Caco-2 (cell line): ENCODE measurements at regions not wholly inside any gene's neighbourhood (a gene's known extent, or its start where the extent isn't known, plus 50 kb on each side); places are given as distances from the start of the nearest gene placed in this dataset.
A peak's percentile ranks its signal among the peaks of the same experiment; 100 is the strongest.

Experiments
- BruUV-seq: library from RNA; stranded (reverse); fragments of 400-500 nt; replicated peaks from 2 replicates; lab custom pipeline; 2021; lab: Mats Ljungman, UMichigan
- CTCF ChIA-PET: fragments of 300-600 bp; sonication (Branson Sonifier 250); formaldehyde crosslinking; loops from one replicate; lab custom pipeline; 2022; ENCODE audit warnings: antibody characterized with exemption; lab: Charles Lee
- POLR2A ChIA-PET: fragments of 300-600 bp; sonication (Branson Sonifier 250); formaldehyde crosslinking; loops from one replicate; lab custom pipeline; 2022; ENCODE audit warnings: antibody characterized with exemption; lab: Charles Lee
- DNase-seq, 2 experiments: peaks; one replicate each; pipeline versions ENCODE4 v3.0.0 to v3.0.0-alpha.2; 2020 to 2022
- H3K27me3 ChIP-seq: replicated peaks from 2 replicates; pipeline ENCODE4 v1.6.0; 2011; ENCODE audit warnings: low read length; ENCODE audit not compliant: control insufficient read depth, insufficient read depth
- H3K36me3 ChIP-seq: 2 replicates; pipeline ENCODE4 v1.5.1; 2011; ENCODE audit warnings: low read length; ENCODE audit not compliant: control insufficient read depth, insufficient read depth
- H3K4me1 ChIP-seq: fragments of 250-450 bp; sonication (Bioruptor Pico); 2 replicates; pipeline ENCODE4 v1.5.1; 2020; ENCODE audit warnings: mild to moderate bottlenecking
- H3K4me3 ChIP-seq: 2 replicates; pipeline ENCODE4 v1.5.1; 2011; ENCODE audit warnings: low read depth, mild to moderate bottlenecking, control low read depth, low read length
- H3K9me3 ChIP-seq: fragments of 250-450 bp; sonication (Bioruptor Pico); 2 replicates; pipeline ENCODE4 v1.5.1; 2020; ENCODE audit warnings: mild to moderate bottlenecking, moderate library complexity
- H3K27ac Mint-ChIP-seq: one replicate; pipeline ENCODE4 v1.8.0; 2022; ENCODE audit warnings: mixed read lengths; ENCODE audit not compliant: unreplicated experiment
- H3K27me3 Mint-ChIP-seq: one replicate; pipeline ENCODE4 v1.8.0; 2022; ENCODE audit warnings: mixed read lengths; ENCODE audit not compliant: insufficient read depth, unreplicated experiment
- H3K36me3 Mint-ChIP-seq: one replicate; pipeline ENCODE4 v1.8.0; 2022; ENCODE audit warnings: mild to moderate bottlenecking, mixed read lengths; ENCODE audit not compliant: insufficient read depth, unreplicated experiment
- H3K4me1 Mint-ChIP-seq: one replicate; pipeline ENCODE4 v1.8.0; 2022; ENCODE audit warnings: low read depth, mixed read lengths; ENCODE audit not compliant: unreplicated experiment
- H3K4me3 Mint-ChIP-seq: one replicate; pipeline ENCODE4 v1.8.0; 2022; ENCODE audit warnings: mild to moderate bottlenecking, moderate library complexity, mixed read lengths; ENCODE audit not compliant: unreplicated experiment
- H3K9me3 Mint-ChIP-seq: one replicate; pipeline ENCODE4 v1.8.0; 2022; ENCODE audit warnings: mixed read lengths; ENCODE audit not compliant: unreplicated experiment
- CTCF ChIP-seq, 2 experiments: fragments of 200-600 bp in 1 of 2; IDR thresholded peaks; 1 replicate in 1 of 2; 2 replicates in 1 of 2; pipeline versions ENCODE4 v1.5.1 to v1.8.0; 2011 to 2022; ENCODE audit warnings: antibody characterized with exemption in 1 of 2, control low read depth in 1 of 2, inconsistent platforms in 1 of 2, low read depth in 1 of 2, low read length in 1 of 2, mild to moderate bottlenecking in 1 of 2, moderate library complexity in 1 of 2; ENCODE audit not compliant: insufficient read depth in 1 of 2, severe bottlenecking in 1 of 2, unreplicated experiment in 1 of 2
- intact Hi-C: fragments of 100-400 bp; cut with micrococcal nuclease; formaldehyde crosslinking; loops from one replicate; pipeline ENCODE4 v1.10.0; 2022; ENCODE audit not compliant: unreplicated experiment

GRCh38 chr14:101411779-101412178 is 149.5 kb upstream of the DIO3 start:
- Histone ChIP-seq H3K27me3 (no peaks in the 10 kb centered on the region), H3K36me3 (no peaks in the 10 kb centered on the region), H3K9me3 (no peaks in the 10 kb centered on the region), H3K4me1 (peaks cover 12% of the 10 kb centered on the region), H3K4me3 (no peak overlapping the region)
- Mint-ChIP-seq H3K27ac (no peak overlapping the region), H3K27me3 (no peaks in the 10 kb centered on the region), H3K4me3 (no peak overlapping the region), H3K9me3 (no peaks in the 10 kb centered on the region), H3K4me1 (no peaks in the 10 kb centered on the region), H3K36me3 (no peaks in the 10 kb centered on the region)
- POLR2A ChIA-PET, result no interaction called here
- no TSS peak for BruUV-seq
- no peak for DNase-seq
- no peak for TF ChIP-seq CTCF (IDR thresholded peaks at IDR 0.05; ENCODE audit: insufficient read depth in 1 of 2, low read depth in 1 of 2, low read length in 1 of 2, severe bottlenecking in 1 of 2, unreplicated experiment in 1 of 2)
- CTCF ChIA-PET, result no interaction called here
- intact Hi-C loops, result no loop called here

GRCh38 chr14:101412739-101413138 is 148.6 kb upstream of the DIO3 start:
- no TSS peak for BruUV-seq
- H3K27me3 ChIP-seq, result no peaks in the 10 kb centered on the region
- H3K9me3 Mint-ChIP-seq, result peaks cover 4% of the 10 kb centered on the region
- peaks cover 12% of the 10 kb centered on the region for H3K4me1 ChIP-seq
- H3K4me3 ChIP-seq, result no peak overlapping the region
- no peak overlapping the region for H3K4me3 Mint-ChIP-seq
- H3K9me3 ChIP-seq, result no peaks in the 10 kb centered on the region
- H3K27ac Mint-ChIP-seq, result no peak overlapping the region
- H3K36me3 Mint-ChIP-seq, result no peaks in the 10 kb centered on the region
- no peak for TF ChIP-seq CTCF (IDR thresholded peaks at IDR 0.05; ENCODE audit: insufficient read depth in 1 of 2, low read depth in 1 of 2, low read length in 1 of 2, severe bottlenecking in 1 of 2, unreplicated experiment in 1 of 2)
- ChIA-PET POLR2A (no interaction called here), CTCF (no interaction called here)
- no peaks in the 10 kb centered on the region for H3K36me3 ChIP-seq
- H3K4me1 Mint-ChIP-seq, result no peaks in the 10 kb centered on the region
- peak in 1 of 2 experiments; percentile 11 for DNase-seq
- H3K27me3 Mint-ChIP-seq, result no peaks in the 10 kb centered on the region
- intact Hi-C loops, result no loop called here

GRCh38 chr14:101417434-101417833 is 143.9 kb upstream of the DIO3 start:
- ChIA-PET POLR2A (no interaction called here), CTCF (interaction anchor here (0.6 kb wide), 1 partner anchor 761 kb away, joined by 4 read pairs; no protein-coding TSS in a partner anchor)
- Mint-ChIP-seq H3K27me3 (no peaks in the 10 kb centered on the region), H3K36me3 (no peaks in the 10 kb centered on the region), H3K4me1 (no peaks in the 10 kb centered on the region), H3K27ac (no peak overlapping the region), H3K4me3 (no peak overlapping the region), H3K9me3 (peaks cover 16% of the 10 kb centered on the region)
- H3K4me1 ChIP-seq, result peaks cover 9% of the 10 kb centered on the region
- no peaks in the 10 kb centered on the region for H3K27me3 ChIP-seq
- intact Hi-C loops, result no loop called here
- BruUV-seq, result no TSS peak
- H3K9me3 ChIP-seq, result no peaks in the 10 kb centered on the region
- no peak for TF ChIP-seq CTCF (IDR thresholded peaks at IDR 0.05; ENCODE audit: insufficient read depth in 1 of 2, low read depth in 1 of 2, low read length in 1 of 2, severe bottlenecking in 1 of 2, unreplicated experiment in 1 of 2)
- H3K36me3 ChIP-seq, result no peaks in the 10 kb centered on the region
- DNase-seq, result no peak
- H3K4me3 ChIP-seq, result no peak overlapping the region
